H1 (cell line): ENCODE measurements at regions not wholly inside any gene's neighbourhood (a gene's known extent, or its start where the extent isn't known, plus 50 kb on each side); places are given as distances from the start of the nearest gene placed in this dataset.

Experiments used
- KDM1A ChIP-seq: fragments of 200-600, 300-600 bp; sonication (generic); IDR thresholded peaks from 2 replicates; pipeline ENCODE4 v1.7.1; 2016; ENCODE audit warnings: mild to moderate bottlenecking, low read length, borderline replicate concordance

GRCh38 chr3:8201886-8202285 lies 299.7 kb upstream of the LMCD1 start (continued):
- TF ChIP-seq KDM1A, result no peak
